Psoas muscle (tissue), 7 donors: ENCODE measurements at regions not wholly inside any gene's neighbourhood (a gene's known extent, or its start where the extent isn't known, plus 50 kb on each side); places are given as distances from the start of the nearest gene placed in this dataset.

Experiments
- ATAC-seq, 4 donors: fragments of 200-7000 bp; cut with Tn5 transposase; one replicate each; pipeline ENCODE4 v1.9.1; 2020; ENCODE audit warnings: moderate library complexity in 3 of 4, mild to moderate bottlenecking in 2 of 4
- DNase-seq, 2 donors: peaks; one replicate each; pipeline ENCODE4 v3.0.0-alpha.2; 2020
- H3K27ac ChIP-seq: fragments of 200-600 bp; one replicate; pipeline ENCODE4 v1.8.0; 2022
- H3K27me3 ChIP-seq, 3 donors: fragments of 200-600 bp in 1 of 3; one replicate each; pipeline versions ENCODE4 v1.6.1 to v1.8.0; 2013 to 2022; ENCODE audit warnings: low read length in 2 of 3, mild to moderate bottlenecking in 2 of 3, moderate library complexity in 1 of 3; ENCODE audit not compliant: insufficient read depth in 3 of 3
- H3K36me3 ChIP-seq, 2 donors: fragments of 200-600 bp in 1 of 2; one replicate each; pipeline versions ENCODE4 v1.6.1 to v1.8.0; 2013 to 2022; ENCODE audit warnings: low read depth in 1 of 2, mild to moderate bottlenecking in 1 of 2, moderate library complexity in 1 of 2; ENCODE audit not compliant: insufficient read depth in 1 of 2
- H3K4me1 ChIP-seq: fragments of 200-600 bp; one replicate; pipeline ENCODE4 v1.8.0; 2022
- H3K4me3 ChIP-seq: fragments of 200-600 bp; one replicate; pipeline ENCODE4 v1.8.0; 2022; ENCODE audit warnings: mild to moderate bottlenecking
- H3K9me3 ChIP-seq: fragments of 200-600 bp; one replicate; pipeline ENCODE4 v1.8.0; 2022
- WGBS, 3 donors: extraction: QIAGEN DNeasy Blood & Tissue Kit; methylation state at CpG; one replicate each; pipeline versions ENCODE4 v1.1.6 to v1.1.7; 2013; 5-methylcytosine and 5-hydroxymethylcytosine counted together
- intact Hi-C, 2 donors: fragments of 100-400 bp; cut with DNase I; formaldehyde crosslinking; loops; one replicate each; pipeline versions ENCODE4 v1.11.0 to v1.14.2; 2022
- TF ChIP-seq, protein P1 (sequence below): fragments of 200-600 bp; IDR thresholded peaks from one replicate; pipeline ENCODE4 v1.8.0; 2022; ENCODE audit warnings: antibody characterized with exemption
- donor health status: healthy with polysubstance abuse.
- donor health status: DM: no; HTN: no; CAD: no; lungs with moderate emphysema.
- donor health status: Bipolar disorder and iron deficiency.
- donor health status: healthy.
- donor health status: DM: yes; HTN: yes; CAD: no.
- donor health status: DM: no; HTN: no; CAD: no.
- donor health status: DM: yes; HTN: yes; CAD: no.

DNA sequence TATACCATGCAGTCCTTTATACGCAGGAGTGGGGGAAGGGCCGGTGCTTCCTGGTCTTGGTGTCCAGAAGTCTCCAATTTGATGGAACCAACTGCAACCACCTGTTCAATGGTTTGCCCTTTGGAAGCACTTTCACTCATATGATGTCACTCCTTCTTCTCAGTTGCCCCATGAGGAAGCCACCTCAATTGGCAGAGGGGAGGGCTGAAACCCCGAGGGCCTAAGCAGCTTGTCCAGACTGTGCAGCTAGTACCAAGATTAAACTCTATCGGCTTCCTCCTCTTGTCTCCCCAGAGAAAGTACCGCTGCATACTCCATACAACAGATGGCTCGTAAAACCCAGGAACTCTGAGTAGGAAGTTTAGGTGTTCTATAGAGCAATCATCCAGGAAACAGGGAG, 789.4 kb downstream of the TYW1 start:
- intact Hi-C loops, result no loop called here
- Histone ChIP-seq H3K27me3 (peaks cover 0 to 2% (median 0%) of the 10 kb centered on the region in 3 donors), H3K4me1 (no peaks in the 10 kb centered on the region), H3K9me3 (no peaks in the 10 kb centered on the region), H3K4me3 (no peak overlapping the region), H3K36me3 (no peaks in the 10 kb centered on the region), H3K27ac (no peak overlapping the region)
- TF ChIP-seq, protein P1, sequence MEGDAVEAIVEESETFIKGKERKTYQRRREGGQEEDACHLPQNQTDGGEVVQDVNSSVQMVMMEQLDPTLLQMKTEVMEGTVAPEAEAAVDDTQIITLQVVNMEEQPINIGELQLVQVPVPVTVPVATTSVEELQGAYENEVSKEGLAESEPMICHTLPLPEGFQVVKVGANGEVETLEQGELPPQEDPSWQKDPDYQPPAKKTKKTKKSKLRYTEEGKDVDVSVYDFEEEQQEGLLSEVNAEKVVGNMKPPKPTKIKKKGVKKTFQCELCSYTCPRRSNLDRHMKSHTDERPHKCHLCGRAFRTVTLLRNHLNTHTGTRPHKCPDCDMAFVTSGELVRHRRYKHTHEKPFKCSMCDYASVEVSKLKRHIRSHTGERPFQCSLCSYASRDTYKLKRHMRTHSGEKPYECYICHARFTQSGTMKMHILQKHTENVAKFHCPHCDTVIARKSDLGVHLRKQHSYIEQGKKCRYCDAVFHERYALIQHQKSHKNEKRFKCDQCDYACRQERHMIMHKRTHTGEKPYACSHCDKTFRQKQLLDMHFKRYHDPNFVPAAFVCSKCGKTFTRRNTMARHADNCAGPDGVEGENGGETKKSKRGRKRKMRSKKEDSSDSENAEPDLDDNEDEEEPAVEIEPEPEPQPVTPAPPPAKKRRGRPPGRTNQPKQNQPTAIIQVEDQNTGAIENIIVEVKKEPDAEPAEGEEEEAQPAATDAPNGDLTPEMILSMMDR, result no peak
- WGBS, 3 donors, result 78 to 82% (median 78%) methylated on average over 6 of the region's 6 CpGs
- ATAC-seq, result no peak
- no peak for DNase-seq

DNA sequence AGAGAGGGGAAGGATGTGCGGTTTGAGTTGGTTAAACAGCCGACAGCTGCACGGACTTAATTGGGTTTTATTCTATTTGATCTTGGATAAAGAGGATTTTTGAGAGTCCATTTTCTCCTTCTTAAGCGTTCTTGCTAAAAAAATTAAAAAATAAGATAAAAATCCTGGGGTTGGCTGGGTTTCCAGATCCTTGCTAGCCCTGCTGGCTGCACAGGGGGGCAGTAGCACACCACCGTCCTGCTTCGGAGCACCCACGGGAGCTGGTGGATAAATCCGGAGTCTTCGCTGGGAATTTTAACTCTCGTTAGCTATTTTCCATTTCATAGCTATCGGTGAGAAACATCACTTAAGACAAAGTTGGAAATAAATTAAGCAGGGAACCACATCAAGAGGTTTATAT, 792.0 kb downstream of the TYW1 start:
- TF ChIP-seq, protein P1, result no peak
- no peak for ATAC-seq
- H3K36me3 ChIP-seq, result no peaks in the 10 kb centered on the region
- no peaks in the 10 kb centered on the region for H3K4me1 ChIP-seq
- H3K4me3 ChIP-seq, result no peak overlapping the region
- intact Hi-C loops, result no loop called here
- WGBS, 3 donors, result 9 to 24% (median 17%) methylated on average over 11 of the region's 11 CpGs
- H3K27ac ChIP-seq, result no peak overlapping the region
- no peaks in the 10 kb centered on the region for H3K9me3 ChIP-seq
- no peak for DNase-seq
- H3K27me3 ChIP-seq, result peaks cover 0 to 2% (median 0%) of the 10 kb centered on the region in 3 donors

GRCh38 chr7:67791918-67792317, 795.3 kb downstream of the TYW1 start:
- Histone ChIP-seq H3K27ac (no peak overlapping the region), H3K4me3 (no peak overlapping the region), H3K27me3 (peaks cover 0 to 2% (median 0%) of the 10 kb centered on the region in 3 donors), H3K36me3 (no peaks in the 10 kb centered on the region), H3K4me1 (no peaks in the 10 kb centered on the region), H3K9me3 (no peaks in the 10 kb centered on the region)
- TF ChIP-seq, protein P1, result no peak
- 71 to 76% (median 75%) methylated on average over 3 of the region's 3 CpGs for WGBS, 3 donors
- intact Hi-C loops, result no loop called here
- DNase-seq, result no peak
- ATAC-seq, result no peak

GRCh38 chr7:67794544-67794943, 797.9 kb downstream of the TYW1 start:
- H3K9me3 ChIP-seq, result no peaks in the 10 kb centered on the region
- WGBS, 3 donors, result 81 to 90% (median 86%) methylated on average over 2 of the region's 2 CpGs
- no peak for DNase-seq
- no peak overlapping the region for H3K4me3 ChIP-seq
- intact Hi-C loops, result no loop called here
- ATAC-seq, result no peak
- no peaks in the 10 kb centered on the region for H3K36me3 ChIP-seq
- H3K27ac ChIP-seq, result no peak overlapping the region
- H3K4me1 ChIP-seq, result no peaks in the 10 kb centered on the region
- H3K27me3 ChIP-seq, result no peaks in the 10 kb centered on the region
- TF ChIP-seq, protein P1, result no peak

DNA sequence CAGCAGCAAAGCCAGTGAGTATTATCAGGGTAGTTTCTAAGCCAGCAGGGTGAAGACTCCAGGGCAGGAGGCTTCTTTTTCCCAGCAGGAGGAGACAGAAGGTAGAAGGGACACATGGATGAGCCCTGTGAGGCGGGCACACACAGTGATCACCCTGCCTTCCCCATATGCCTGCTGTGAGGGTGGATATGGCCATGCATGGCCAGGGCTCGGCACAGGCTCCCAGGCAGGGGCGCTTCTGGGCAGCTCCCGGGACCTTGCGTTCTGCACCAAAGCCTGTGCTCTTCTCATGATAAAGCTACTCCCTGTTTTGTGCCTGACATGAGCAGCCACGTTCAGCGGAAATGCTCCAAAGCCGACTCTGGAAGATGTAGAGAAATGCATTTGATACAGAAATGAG, 807.2 kb downstream of the TYW1 start:
- Histone ChIP-seq H3K36me3 (no peaks in the 10 kb centered on the region), H3K4me1 (no peaks in the 10 kb centered on the region), H3K4me3 (no peak overlapping the region), H3K9me3 (no peaks in the 10 kb centered on the region), H3K27me3 (peaks cover 0 to 4% (median 4%) of the 10 kb centered on the region in 3 donors), H3K27ac (no peak overlapping the region)
- intact Hi-C loops, result no loop called here
- DNase-seq (no peak), ATAC-seq (no peak)
- WGBS, 3 donors, result 68 to 82% (median 74%) methylated on average over 8 of the region's 8 CpGs
- TF ChIP-seq, protein P1, result no peak
